D721Med (cell line): ENCODE measurements at regions not wholly inside any gene's neighbourhood (a gene's known extent, or its start where the extent isn't known, plus 50 kb on each side); places are given as distances from the start of the nearest gene placed in this dataset.

Experiments
- DNase-seq: peaks from one replicate; pipeline ENCODE4 v3.0.0; 2011; ENCODE audit warnings: low spot score; ENCODE audit not compliant: insufficient read length
- FAIRE-seq: peaks from 2 replicates; lab custom pipeline; 2011; peaks lifted over from hg19 to GRCh38; lab: Jason Lieb, UNC
- TF ChIP-seq, protein P1 (sequence below): IDR thresholded peaks from 2 replicates; pipeline ENCODE4 v1.5.1; 2012; ENCODE audit warnings: mild to moderate bottlenecking, control low read depth; ENCODE audit not compliant: insufficient read depth; ENCODE audit errors: missing control alignments

DNA sequence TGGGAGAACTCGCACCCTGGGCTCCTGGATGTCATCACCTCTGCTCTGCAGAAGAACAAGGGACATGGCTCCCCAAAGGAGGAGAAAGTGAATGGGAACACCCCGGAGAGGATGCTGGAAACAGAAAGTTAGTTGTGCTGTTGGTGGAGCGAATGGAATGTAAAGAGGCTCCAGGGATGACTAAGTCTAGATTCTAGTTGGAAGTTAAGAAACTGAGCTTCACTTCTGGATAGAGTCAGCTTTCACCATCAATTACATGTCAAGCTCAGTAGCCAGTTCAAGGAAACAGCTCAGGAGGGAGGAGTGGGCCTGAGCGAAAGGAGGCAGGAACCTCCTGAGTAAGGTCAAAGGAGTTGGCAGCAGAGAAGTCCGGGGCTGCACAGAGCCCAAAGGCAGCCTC, 132.1 kb upstream of the ARID1B start:
- FAIRE-seq = no peak
- TF ChIP-seq, protein P1, sequence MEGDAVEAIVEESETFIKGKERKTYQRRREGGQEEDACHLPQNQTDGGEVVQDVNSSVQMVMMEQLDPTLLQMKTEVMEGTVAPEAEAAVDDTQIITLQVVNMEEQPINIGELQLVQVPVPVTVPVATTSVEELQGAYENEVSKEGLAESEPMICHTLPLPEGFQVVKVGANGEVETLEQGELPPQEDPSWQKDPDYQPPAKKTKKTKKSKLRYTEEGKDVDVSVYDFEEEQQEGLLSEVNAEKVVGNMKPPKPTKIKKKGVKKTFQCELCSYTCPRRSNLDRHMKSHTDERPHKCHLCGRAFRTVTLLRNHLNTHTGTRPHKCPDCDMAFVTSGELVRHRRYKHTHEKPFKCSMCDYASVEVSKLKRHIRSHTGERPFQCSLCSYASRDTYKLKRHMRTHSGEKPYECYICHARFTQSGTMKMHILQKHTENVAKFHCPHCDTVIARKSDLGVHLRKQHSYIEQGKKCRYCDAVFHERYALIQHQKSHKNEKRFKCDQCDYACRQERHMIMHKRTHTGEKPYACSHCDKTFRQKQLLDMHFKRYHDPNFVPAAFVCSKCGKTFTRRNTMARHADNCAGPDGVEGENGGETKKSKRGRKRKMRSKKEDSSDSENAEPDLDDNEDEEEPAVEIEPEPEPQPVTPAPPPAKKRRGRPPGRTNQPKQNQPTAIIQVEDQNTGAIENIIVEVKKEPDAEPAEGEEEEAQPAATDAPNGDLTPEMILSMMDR = no peak
- DNase-seq = no peak

DNA sequence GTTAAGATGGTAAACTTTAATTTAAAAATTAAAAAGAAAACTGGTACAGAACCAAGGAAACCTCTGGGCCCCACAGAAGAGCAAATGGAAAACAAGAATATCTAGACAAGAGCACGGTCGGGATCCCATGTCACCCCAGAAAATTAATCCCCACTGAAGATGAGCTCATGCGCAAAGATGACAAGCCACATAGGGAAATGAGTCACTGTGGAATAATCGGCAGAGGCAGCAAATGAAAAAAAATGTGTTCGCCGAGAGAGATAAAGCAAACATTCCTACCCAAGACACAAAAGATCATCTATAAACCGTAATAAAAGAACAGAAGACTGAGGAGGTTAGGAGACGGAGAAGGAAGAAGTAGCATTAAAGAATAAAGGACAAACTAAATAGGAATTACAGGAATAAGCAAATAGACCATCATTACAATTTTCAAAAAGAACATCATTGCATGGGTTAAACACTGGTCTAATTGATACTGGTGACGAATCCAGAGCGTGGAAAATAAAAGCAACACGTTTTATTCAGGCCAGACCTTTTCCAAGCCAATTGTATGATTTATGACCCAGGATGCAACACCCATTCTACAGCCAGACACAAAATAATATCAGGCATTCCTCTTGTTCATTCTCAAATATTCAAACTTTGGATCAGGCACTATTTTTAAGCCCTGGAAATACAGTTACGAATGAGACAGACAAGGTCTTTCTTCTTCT, 138.0 kb upstream of the ARID1B start:
- TF ChIP-seq, protein P1 = no peak
- FAIRE-seq (no peak), DNase-seq (no peak)

- TF ChIP-seq, protein P1 = no peak
- DNase-seq (no peak), FAIRE-seq (no peak)
Observed at GRCh38 chr6:156638581-156638980, 138.6 kb upstream of the ARID1B start.

GRCh38 chr6:156634951-156635371, 142.2 kb upstream of the ARID1B start:
- DNase-seq (no peak), FAIRE-seq (no peak)
- TF ChIP-seq, protein P1 = no peak

DNA sequence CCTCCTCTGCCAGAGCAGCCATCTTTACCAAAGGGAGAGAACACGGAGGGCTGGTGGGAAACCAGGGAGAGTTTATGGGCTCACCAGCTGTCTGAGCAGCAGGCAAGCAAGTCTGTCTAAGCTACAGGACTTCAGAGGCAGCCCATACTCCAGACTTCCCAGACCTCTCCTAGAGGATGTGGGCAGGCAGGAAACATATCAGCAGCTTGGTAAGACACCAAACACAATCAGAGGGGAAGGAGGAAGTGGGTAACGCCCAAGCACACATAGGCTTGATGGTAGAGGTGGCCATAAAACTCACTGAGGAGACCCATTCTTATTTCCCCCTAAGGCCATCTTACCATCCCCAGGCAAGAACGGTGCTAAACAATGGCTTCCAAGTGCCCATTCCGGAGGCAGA, 143.1 kb upstream of the ARID1B start:
- DNase-seq (no peak), FAIRE-seq (no peak)

DNA sequence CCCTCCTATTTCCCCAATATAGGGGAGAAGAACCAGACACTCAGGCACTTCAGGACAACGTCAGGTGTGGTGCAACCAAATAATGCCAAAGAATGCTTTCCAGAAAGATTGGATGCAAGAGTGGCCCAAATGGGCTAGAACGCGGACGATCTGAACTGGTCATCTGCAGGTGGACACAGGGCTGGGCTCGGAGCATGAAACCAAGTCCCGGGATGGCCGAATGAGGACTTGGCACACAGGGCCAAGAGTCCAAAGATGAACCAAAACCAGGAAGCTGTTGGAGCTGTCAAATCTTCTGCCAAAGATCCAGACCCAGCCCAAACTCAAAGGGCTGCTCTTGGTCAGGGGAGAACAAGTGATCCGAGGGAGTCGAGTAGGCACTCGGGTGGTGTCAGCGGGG, 143.9 kb upstream of the ARID1B start:
- no peak for FAIRE-seq
- TF ChIP-seq, protein P1 = no peak
- DNase-seq = no peak

More for the DNA sequence above, 143.1 kb upstream of the ARID1B start:
- TF ChIP-seq, protein P1 = no peak

DNA sequence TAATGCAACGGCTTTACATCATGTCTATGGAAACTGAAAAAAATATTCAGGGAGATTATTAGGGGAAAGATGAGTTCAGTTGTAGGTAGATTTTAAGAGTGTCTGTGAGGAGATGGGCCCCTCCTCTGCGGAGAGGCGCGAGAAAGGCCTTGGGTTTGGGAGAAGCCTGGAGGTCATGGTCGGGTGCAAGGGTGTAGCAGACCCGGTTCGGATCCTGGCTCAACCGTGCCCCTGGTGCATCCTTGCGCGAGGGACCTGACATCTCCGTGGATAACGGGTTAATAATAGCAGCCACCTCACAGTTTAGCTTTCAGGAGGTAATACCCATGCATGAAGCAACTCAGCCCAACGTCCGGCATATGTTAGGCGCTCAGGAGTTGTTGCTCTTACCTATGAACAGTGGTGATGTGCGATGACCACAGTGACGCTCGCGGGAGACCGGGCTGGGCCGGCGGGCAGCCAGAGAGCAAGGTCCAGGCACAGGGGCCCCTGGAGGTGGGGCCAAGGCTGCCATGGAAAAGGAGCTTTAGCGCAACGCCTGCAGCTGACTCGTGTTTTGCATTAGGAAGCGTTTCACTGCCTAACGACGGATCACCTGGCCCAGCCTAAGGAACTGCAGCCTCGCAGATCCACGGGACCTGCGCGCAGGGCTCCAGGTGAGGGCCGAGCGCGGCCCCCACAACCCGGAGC, 146.4 kb upstream of the ARID1B start:
- TF ChIP-seq, protein P1 = no peak
- FAIRE-seq = no peak
- DNase-seq = no peak
